Stromal cell of bone marrow (primary cell): ENCODE measurements at regions not wholly inside any gene's neighbourhood (a gene's known extent, or its start where the extent isn't known, plus 50 kb on each side); places are given as distances from the start of the nearest gene placed in this dataset.
"Not testable (repeated sequence)": the region's sequence is repeated elsewhere in the genome, so short reads cannot be mapped to it uniquely, and the experiment has no call there.

Source experiments
- DNase-seq: peaks from one replicate; pipeline ENCODE4 v3.0.0-alpha.2; 2012; ENCODE audit warnings: low read depth

DNA sequence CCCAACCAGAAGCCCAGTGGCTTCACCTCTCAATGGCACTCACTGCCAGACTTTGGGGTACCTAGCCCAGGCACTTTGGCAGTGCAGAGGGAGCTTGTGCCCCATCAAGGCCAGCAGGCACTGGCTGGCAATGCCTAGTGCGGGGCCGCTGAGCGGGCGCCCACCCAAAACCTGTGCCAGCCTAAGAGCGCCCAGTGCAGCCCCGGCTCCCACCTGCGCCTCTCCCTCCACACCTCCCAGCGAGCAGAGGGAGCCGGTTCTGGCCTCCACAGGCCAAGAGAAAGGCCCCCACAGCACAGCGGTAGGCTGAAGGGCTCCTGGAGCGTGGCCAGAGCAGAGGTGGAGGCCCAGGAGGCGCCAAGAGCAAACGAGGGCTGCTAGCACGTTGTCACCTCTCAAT lies 930.8 kb downstream of the IPMK start:
- no peak for DNase-seq

DNA sequence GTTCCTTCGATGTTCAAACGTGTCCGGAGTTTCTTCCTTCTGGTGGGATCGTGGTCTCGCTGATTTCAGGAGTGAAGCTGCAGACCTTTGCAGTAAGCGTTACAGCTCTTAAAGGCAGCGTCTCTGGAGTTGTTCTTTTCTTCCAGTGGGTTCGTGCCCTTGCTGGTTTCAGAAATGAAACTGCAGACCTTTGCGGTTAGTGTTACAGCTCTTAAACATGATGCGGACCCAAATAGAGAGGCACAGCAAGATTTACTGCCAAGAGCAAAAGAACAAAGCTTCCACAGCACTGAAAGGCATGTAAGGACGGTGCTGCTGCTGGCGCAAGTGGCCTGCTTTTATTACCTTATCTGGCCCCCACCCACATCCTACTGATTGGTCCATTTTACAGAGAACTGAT lies 931.4 kb downstream of the IPMK start:
- DNase-seq: no peak

DNA sequence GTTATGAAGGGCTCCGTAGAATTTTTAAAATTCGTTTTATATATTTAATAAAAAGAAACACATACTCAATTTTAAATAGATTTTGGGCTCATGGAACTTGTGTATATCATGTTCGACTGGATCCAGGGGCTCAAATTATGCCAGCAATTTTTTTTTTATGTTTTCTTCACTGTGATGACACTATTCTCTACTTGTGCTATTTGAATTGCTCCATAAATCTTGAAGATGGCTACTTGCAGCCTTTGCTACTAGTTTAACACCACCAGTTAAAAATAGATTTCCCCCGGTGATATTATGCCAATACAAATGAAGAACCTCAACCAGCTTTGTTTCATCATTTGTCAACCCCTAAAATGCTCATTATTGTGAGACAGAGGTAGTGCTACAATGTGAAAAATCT lies 933.2 kb downstream of the IPMK start:
- no peak for DNase-seq

DNA sequence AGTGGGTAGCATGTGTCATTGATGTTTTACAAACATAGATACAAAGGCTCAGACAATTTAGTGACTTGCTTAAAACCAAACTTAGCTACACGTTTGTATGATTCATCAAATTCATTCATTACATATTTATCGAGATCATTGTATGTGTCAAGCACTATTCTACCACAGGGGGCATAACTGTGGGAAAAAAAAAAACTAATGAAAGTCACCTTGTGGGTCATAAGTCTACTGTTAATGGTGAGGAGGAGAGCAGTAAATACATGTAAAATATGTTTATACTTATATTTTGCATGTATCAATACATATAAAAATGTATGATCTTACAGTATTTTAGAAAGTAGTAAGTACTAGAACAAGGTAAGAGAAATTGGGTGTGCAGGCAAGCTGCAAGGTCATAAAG lies 933.8 kb downstream of the IPMK start:
- no peak for DNase-seq

DNA sequence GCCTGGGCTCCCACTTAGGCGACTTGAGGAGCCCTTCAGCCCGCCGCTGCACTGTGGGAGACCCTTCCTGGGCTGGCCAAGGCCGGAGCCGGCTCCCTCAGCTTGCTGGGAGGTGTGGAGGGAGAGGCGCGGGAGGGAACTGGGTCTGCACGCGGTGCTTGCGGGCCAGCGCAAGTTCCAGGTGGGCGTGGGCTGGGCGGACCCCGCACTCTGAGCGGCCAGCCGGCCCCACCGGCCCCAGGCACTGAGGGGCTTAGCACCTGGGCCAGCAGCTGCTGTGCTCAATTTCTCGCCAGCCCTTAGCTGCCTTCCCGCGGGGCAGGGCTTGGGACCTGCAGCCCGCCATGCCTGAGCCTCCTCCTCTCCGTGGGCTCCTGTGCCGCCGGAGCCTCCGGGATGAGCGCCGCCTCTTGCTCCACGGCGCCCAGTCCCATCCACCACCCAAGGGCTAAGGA lies 946.3 kb downstream of the IPMK start:
- DNase-seq: not testable (repeated sequence)

DNA sequence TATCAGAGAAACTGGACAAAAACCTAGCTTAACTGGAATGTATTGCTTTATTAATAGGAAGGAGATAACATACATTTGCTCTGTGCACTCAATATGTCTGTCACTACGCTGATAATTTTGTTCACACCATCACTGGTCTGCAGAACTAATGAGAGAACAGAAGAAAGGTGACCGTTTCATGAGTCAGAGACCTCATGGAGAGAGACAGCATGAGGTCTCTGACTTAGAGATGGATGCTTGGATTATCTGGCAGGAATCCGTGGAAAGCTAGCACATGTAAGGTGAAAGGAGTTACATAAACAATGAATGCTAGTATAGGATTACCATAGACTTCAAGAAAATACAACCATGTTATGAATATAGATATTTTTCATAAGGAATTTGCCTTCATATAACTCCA lies 947.3 kb downstream of the IPMK start:
- no peak for DNase-seq

DNA sequence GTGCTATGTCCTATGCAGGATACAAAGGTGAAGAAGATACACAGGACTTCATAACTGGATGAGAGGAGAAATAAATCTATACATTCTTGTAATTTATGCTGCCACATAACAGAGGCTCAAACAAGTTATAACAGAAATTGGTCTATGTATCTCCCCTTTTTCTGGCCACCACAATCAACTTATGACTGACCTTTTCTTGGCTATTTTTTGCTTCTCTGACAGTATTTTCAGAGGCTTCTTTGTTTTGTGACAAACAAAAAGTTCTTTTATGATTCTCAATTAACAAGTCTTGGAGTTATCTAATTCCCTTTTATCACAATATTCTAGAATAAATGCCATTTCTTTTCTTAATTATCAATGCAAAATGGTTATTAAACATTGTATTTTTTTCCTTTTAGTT lies 953.0 kb upstream of the ZWINT start:
- DNase-seq: no peak

DNA sequence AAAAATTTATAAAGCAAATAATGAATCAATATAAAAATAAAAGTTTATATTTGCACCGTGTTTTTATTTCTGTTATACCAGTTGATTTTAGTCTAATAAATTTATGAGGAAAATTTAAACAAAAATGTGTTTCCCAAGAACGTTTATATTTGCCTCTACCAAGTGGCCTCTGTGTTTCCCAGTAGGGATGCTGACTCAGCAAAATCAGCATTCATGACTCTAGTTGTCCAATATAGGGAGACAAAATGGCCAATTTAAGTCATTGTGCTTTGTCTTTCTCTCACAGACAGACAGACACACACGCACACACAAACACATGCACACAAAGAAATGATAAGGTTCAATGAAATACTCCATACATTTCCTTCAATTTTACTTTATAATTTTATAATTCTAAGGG lies 942.5 kb upstream of the ZWINT start:
- no peak for DNase-seq

DNA sequence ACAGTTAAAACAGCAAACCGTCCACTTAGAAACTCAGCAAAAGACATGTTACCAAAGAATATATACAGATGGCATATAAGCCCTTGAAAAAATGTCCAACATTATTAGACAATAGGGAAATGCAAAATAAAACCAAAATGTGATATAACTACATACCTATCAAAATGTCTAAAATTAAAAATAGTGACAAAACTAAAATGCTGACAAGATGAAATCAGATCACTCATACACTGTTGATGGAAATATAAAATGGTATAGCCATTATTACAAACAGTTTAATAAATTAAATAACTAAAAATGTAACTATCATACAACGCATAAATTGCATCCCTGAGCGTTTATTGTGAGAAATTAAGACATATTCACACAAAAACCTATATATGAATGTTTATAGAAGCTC lies 939.7 kb upstream of the ZWINT start:
- no peak for DNase-seq

DNA sequence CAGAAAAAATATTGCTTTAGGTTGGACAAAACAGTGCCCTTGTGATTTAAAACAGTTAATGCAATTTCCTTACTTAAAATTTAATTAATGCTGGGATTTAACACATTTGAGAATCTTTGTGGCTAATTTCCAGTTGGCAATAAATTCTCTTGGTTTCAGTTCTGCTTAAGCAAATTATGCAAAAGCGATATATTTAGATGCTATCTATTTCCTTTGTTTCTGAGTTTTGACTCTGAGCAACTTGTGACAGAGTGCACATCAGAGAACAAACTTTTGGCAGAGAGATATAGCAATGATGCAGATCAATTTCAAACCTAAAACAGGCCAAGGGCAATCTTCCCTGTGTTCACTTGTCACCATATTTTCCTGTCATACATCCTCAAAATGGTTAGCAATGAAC lies 933.6 kb upstream of the ZWINT start:
- no peak for DNase-seq

DNA sequence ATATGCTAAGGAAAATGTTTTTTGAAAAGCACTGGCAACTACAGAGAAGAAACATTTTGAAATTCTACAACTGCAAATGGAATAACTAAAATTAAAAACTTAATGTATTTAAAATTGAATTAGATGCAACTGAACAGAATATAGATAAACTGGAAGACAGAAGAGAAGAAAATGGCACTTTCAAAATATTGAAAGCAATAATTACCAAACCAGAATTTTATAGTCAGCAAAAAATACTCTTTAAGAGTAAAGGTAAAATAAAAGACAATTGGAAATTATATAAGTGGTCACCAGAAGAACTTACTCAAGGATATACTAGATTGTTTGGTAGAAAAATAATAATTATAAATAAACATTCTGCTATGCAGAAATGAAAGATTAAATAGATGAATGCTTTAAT lies 927.7 kb upstream of the ZWINT start:
- no peak for DNase-seq

DNA sequence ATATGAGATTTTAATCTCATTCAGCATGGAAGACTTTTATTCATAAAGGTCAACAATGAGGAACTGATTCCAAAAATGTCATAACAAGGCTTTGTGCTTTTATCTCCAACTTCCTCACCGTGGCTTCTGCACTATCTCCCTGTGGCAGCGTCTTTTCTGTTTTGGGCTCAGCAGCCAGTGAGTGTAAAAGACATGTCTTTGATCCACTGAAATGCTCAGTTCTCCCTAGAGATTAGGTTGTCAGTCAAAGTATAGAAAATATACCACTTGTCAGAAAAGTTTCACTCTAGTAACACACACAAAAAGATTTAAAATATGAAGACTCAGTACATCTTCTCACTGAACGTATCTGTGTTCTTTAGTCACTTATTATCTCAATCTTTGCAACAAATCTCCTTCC lies 901.8 kb upstream of the ZWINT start:
- DNase-seq: no peak

DNA sequence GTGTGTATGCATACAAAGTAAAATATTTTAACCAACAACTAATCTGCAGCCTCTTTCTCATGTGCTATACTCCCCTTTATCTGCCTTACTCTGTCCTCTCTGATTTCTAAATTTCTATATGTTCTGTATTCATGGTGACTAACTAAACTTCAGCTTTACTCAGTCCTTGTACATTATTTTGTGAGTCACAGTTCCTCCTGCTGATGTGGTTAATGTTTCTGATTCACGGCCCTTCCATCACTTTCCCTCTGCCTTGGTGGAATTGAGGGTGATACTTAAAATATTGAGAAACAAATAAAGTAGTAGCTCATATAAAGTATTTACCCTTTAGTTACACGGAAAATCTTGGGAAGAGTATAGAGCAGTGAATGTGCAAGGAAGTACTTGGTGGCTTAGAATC lies 899.1 kb upstream of the ZWINT start:
- no peak for DNase-seq

DNA sequence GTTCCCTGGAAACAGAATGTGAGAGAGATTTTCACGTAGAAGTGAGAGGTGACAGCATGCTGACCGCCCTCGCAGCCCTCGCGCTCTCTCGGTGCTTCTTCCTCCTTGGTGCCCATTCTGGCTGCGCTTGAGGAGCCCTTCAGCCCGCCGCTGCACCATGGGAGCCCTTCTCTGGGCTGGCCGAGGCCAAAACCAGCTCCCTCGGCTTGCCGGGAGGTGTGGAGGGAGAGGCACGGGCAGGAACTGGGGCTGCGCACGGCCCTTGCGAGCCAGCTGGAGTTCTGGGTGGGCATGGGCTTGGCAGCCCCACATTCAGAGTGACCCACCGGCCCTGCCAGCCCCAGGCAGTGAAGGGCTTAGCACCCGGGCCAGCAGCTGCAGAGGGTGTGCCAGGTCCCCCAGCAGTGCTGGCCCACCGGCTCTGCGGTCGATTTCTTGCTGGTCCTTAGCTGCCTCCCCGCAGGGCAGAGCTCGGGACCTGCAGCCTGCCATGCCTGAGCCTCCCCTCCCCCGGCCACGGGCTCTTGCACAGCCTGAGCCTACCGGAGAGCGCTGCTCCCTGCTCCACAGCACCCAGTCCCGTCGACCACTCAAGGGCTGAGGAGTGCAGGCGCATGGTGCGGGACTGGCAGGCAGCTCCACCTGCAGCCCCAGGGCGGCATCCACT lies 888.7 kb upstream of the ZWINT start:
- no peak for DNase-seq

DNA sequence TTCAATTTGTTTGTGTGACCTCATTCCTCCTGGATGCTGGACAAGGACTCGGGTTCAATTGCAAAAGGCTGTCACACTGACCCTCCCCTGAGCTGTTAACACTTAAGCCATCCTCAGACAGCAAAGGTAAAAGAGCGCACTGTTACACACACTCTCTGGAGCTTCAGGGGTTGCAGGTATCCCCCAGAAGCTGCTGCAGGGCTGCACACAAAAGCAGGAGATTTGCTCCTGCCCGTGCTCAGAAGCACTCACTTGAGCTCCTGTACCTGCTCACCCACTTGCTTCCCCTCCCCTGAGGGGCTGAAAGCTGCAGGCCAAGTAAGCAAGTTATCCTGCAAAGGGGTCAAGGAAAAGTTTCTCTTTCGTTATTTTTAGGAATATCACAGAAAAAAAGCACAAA lies 886.2 kb upstream of the ZWINT start:
- no peak for DNase-seq

DNA sequence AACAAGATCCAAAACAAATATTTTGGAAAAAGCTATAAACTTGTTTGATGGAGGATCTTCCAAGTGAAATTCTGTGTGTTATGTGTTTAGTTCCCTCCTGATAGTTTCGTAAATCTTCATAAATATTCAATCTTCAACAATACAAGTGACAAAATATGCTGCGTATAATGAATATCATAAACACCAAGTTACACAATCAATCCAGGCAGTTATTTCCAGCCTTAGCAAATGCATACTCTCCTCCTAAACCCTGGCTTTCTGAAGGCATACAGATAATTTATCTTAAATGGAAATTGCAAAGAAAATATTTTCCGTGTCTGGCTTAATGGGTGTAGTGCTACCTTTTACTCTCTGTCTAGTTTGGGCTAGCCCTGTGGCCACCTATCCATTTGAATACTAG lies 864.9 kb upstream of the ZWINT start:
- DNase-seq: no peak

DNA sequence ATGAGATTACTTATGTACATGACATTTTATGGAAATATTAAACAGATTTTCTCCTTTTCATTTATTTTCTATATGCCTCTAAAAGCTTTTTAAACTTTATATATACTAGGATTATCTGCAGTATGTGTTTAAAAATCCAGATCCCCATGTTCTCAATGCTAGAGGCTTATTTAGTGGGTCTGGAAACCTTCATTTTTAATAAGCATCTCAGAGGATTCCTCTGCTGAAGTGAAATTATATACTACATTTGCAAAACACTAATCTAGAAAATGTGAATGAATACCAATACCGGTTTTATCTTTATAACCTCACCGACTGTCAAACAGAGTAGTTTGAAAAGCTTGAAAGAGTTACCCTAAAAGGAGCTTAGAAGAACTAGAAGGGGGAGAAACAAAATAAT lies 863.8 kb upstream of the ZWINT start:
- DNase-seq: no peak

DNA sequence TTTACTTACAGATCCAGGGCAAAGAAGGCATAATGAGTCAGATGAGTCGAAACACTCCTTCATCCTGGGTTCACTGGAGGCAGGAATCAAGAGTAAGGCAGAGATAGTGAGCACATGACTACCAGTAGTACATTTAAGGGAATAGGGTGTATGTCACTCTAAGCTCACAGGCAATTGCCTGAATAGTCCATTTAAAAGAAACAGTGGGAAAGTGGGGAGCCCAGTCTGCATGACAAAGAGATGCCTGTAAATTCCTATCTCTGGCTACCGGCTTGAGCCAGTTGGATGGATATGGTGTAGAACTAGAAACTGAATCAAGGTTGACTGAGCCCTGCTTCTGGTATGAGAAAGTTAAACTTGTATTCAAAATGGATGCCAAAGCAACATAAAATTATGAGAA lies 861.5 kb upstream of the ZWINT start:
- DNase-seq: no peak

DNA sequence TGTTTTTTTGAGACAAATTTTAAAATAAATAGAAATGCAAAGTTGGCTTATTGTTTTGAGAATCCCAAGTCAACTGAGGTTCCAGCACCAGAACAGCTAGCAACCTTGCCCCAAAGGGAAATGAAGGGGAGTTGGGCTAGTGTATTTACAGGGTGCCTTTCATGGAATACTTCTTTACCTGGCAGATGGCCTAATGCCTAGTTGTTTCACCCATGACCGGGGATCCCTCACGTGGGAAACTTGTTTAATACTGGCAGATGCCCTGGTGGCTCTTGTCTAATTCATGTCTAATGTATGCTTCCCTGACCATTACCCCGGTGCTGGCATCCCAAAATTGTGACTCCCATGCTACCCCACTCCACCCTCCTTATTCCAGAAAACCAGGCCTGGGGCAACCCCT lies 861.1 kb upstream of the ZWINT start:
- no peak for DNase-seq

DNA sequence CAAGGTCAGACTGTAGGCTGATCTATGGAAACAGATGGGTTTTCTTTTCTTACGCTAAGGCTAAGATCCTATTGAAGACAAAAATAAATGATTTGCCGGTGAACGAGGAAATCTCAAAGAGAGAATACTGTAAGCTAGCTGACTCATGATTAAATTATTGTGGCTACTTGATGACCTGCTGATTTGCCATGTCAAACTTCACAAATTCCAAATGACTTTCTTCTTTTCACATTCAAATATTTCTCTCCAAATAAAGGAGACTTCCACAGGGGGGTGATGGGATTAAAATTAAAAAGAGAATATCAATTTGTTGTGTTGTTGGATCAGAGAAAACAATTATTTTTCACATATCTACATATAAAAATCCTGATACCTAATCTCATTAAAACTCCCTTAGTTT lies 860.6 kb upstream of the ZWINT start:
- DNase-seq: no peak

DNA sequence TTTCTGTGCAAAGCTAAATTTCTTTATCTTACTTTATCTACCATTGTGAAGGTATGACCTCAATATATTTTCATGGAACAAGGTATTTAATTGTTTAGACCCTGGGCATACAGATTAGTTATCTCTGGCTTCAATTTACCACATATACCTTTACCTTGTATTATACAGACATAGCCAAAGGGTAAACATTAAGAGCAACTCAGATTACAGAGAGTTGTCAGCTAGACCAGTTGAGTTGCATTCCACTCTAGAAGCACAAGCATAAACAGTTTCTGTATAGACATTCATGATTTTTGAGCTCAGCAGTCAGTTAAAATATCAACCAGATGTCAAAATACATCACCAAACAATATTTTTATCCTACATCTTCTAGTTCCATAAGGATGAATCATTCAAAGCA lies 857.3 kb upstream of the ZWINT start:
- no peak for DNase-seq

DNA sequence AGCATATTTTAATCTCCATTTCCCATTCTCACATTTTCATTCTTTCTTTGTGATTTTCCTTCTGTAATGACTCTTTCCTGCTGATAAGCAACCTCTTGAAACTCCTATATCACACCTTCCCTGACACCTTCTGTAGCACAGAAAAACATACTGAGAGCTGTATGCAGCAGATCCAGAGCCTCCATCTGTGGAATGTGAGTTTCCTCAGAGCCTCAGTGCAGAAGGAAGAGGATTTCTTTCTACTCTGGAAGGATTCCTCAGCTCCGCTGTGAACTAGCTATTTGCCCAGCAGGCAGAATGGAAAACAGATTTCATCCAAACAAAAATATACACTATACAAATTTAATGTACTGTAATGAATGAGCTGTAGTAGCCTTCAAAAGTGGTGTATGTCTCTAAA lies 841.3 kb upstream of the ZWINT start:
- no peak for DNase-seq

DNA sequence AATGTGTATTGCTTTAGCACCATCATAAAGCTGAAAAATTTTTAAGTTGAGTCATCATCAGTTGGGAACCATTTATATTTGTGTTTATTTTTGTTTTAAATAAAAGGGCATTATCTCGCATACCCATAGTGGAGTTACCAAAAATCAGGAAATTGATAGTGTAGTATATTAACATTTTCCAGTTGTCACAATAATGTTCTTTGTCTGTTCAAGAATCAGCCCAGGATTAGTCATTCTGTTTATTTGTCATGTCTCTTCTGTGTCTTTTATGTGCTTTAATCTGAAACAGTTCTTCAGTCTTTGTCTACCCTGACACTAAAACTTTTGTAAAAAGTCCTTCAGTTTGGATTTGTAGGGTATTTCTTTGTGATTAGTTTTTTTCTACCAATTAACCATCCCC lies 827.8 kb upstream of the ZWINT start:
- DNase-seq: no peak

DNA sequence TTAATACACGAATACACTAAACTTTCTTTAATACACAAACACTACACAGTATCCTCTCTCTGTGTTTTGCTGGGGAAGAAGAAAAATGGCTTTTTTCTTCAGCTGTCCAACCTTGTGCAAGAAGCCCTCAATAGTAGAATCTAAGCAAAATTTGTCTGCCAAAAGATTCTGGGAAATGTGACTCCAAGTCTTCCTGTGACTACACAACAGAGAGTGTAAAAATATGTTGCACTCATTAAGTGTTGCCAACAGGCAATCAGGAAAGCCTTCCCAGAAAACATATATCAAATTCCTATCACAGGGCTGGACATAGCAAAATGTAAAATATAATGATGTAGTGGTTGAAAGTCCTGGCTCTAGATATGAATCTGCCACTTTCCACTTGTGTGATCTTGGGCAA lies 825.1 kb upstream of the ZWINT start:
- no peak for DNase-seq

DNA sequence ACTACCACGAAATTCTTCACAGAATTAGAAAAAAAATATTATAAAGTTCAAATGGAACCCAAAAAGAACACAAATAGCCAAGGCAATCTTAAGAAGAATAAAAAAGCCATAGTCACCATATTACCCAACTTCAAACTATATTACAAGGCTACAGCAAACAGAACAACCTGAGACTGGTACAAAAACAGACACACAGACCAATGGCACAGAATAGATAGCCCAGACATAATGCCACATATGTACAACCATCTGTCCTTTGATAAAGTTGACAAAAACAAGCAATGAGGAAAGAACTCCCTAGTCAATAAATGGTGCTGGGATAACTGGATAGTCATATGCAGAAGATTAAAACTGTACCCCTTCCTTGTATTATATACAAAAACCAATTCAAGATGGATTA lies 808.5 kb upstream of the ZWINT start:
- DNase-seq: no peak
